Sigmoid colon (tissue), 4 donors: ENCODE measurements at regions not wholly inside any gene's neighbourhood (a gene's known extent, or its start where the extent isn't known, plus 50 kb on each side); places are given as distances from the start of the nearest gene placed in this dataset.

ENCODE experiments used
- CTCF ChIP-seq, 4 experiments: fragments of 450-650 bp in 3 of 4; fragments of 200-600 bp in 1 of 4; IDR thresholded peaks; one replicate each; pipeline ENCODE4 v1.5.1; 2016 to 2019; ENCODE audit warnings: antibody characterized with exemption in 4 of 4, mild to moderate bottlenecking in 3 of 4, moderate library complexity in 2 of 4
- EP300 ChIP-seq, 4 donors: sonication (generic); formaldehyde crosslinking; IDR thresholded peaks; one replicate each; pipeline ENCODE4 v1.6.1; 2017; ENCODE audit warnings: antibody characterized with exemption in 4 of 4
- POLR2A ChIP-seq, 2 donors: fragments of 450-650 bp; IDR thresholded peaks; one replicate each; pipeline ENCODE4 v1.6.1; 2016; ENCODE audit warnings: antibody characterized with exemption in 2 of 2, mild to moderate bottlenecking in 2 of 2, moderate library complexity in 2 of 2

GRCh38 chr4:128538111-128538882, 250.7 kb upstream of the PGRMC2 start:
- no peak for TF ChIP-seq CTCF (IDR thresholded peaks at IDR 0.05)
- TF ChIP-seq EP300 (IDR thresholded peaks at IDR 0.05): no peak
- TF ChIP-seq POLR2A (IDR thresholded peaks at IDR 0.05): no peak
